ENCODE measurements at regions not wholly inside any gene's neighbourhood (a gene's known extent, or its start where the extent isn't known, plus 50 kb on each side); places are given as distances from the start of the nearest gene placed in this dataset.

DNA sequence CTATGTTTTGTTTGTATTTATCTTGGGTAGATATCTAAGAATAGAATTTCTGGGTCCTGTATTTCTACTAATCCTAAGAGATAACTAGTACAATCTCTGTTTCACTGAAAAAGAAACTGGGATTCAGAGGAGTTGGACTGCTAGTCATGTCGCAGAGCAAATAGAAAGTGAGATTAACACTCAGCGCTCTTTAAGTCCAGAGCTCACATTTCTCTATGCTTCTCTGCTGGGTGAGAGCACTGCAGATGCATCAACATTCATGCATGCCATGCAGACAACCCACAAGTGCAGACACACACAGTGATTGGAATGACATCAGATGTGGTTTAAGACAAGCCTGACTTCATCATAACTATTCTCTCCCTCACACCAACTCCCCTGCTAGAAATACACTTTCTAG is 563.8 kb downstream of the TDRD15 start:
- DNase-seq (ENCODE audit: low read depth, low spot score): no peak

GRCh38 chr2:21690005-21690404 is 566.2 kb downstream of the TDRD15 start:
- DNase-seq (ENCODE audit: low read depth, low spot score): no peak

DNA sequence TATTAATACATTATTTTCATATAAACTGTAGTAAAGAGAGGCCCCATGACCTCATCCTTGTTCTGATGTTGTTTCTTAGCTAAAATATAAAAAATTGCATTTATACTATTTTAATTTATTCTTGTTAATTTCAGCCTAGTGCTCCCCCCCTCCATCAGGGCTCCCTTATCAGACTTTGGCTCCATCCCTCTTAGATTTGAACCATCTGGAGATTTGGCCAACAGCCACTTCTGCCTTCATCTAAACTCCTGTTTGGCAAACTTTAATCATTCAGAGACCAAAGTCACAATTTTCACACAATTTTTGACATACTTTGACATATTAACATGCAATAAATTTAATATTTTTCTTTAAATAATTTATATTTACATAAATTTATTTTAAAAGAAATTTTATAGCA is 569.3 kb downstream of the TDRD15 start:
- DNase-seq (ENCODE audit: low read depth, low spot score): no peak

GRCh38 chr2:21694079-21694878 is 570.5 kb downstream of the TDRD15 start:
- DNase-seq (ENCODE audit: low read depth, low spot score): no peak

GRCh38 chr2:21696900-21697299 is 573.1 kb downstream of the TDRD15 start:
- DNase-seq (ENCODE audit: low read depth, low spot score): no peak

DNA sequence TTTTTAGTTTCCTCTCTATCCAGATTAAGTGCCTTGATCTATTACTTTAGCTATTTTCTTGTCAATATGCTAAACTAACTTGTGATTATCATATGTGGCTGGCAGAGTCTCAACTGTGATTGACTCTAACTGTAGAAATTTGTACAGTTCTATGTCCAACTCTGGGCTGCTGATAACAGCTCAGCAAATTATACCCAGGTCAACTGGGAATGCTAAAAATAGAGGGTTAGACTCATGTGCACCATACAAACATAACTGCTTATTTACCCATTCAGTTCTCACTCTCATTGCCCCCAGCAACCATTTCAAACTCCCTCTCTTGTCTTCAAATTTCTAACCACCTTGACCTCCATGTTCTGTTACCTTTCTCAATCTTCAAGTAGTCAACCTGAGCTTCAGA is 576.9 kb downstream of the TDRD15 start:
- DNase-seq (ENCODE audit: low read depth, low spot score): no peak

- DNase-seq (ENCODE audit: low read depth, low spot score): no peak
These were observed 586.3 kb downstream of the TDRD15 start for GRCh38 chr2:21710031-21710430.

DNA sequence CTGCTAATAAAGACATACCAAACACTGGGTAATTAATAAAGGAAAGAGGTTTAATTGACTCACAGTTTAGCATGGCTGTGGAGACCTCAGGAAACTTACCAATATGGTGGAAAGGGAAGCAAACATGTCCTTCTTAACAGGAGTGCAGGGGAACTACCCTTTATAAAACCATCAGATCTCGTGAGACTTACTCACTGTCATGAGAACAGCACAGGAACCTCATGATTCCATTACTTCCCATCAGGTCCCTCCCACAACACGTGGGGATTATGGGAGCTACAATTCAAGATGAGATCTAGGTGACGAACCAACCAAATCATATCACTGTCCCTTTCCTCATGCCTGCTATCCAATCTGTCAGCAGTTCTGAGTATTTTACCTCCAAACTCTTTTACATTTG is 586.7 kb downstream of the TDRD15 start:
- no peak for DNase-seq (ENCODE audit: low read depth, low spot score)

DNA sequence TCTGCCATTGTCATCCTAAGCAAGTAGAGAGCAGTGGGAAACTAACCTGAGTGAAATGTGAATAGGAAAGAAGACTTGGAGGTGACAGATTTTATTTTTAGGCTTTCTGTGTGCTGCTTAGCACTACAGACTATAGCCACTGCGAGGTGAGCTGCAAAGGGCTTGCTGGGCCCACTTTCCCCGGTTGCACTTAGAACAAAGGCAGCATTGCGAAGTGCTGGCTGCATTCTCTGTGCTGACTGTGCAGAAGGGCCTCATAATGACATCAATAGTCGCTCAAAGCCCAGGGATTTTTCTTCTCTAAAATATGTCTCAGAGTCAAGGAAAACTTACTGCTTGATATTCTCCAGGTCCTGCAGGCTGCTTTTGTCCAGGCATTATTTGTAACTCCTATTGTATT is 592.1 kb downstream of the TDRD15 start:
- DNase-seq (ENCODE audit: low read depth, low spot score): no peak

DNA sequence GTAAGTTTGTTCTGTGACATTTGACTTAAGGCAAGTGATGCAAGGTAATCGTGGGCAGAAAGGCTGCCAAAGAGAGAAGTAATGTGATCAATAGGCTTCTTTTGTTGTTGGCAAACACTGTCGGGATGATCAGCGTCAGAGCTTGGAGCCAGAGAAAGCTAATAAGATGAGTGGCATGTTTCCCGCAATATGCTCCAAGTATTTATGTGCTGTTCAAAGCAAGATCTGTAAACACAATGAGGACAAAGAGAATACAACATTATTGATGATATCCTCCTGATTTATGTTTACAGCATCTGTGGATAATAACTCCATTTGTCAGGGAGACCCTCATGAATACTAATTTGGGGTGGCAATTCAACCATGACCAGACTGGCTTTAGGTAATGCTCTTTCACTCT is 603.3 kb downstream of the TDRD15 start:
- DNase-seq (ENCODE audit: low read depth, low spot score): no peak

- no peak for DNase-seq (ENCODE audit: low read depth, low spot score)
These were observed 604.4 kb downstream of the TDRD15 start for GRCh38 chr2:21728133-21728532.

DNA sequence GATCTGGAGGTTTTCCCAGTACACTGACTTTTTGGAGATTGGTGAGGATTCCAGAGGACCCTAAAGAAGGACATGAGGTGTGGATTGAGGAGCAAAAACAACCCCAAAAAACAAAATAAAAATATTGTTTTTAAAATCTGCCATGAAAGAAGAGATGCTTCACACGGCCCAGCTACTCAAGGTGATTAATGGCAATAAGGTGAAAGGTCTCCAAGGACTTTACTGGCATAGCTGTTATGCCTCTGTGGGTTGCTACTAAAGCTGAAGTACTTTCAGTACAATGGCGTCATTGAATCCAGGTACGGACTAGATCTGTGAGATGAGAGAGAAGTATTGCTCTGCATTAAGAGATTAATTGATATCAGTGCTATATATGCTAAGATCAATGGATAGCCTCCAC is 606.4 kb downstream of the TDRD15 start:
- no peak for DNase-seq (ENCODE audit: low read depth, low spot score)

DNA sequence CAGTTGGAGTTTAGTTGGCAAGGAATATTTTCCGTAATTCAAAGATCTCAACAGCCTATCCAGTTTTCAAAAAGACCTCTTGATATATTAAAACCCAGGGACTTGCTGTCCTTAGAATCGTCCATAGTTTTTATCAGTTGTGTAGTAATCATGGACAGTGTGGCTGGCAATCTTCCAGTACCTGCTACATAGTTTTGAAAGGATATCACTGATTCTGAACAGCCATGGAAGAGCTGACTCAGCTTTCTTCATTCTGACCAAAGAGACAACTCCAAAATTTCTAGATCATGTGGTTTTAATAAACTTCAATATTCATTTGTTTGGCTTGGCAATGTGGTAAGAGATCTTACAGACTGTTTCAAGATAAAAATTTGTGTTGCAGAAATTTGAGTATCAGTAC is 616.7 kb downstream of the TDRD15 start:
- DNase-seq (ENCODE audit: low read depth, low spot score): no peak

DNA sequence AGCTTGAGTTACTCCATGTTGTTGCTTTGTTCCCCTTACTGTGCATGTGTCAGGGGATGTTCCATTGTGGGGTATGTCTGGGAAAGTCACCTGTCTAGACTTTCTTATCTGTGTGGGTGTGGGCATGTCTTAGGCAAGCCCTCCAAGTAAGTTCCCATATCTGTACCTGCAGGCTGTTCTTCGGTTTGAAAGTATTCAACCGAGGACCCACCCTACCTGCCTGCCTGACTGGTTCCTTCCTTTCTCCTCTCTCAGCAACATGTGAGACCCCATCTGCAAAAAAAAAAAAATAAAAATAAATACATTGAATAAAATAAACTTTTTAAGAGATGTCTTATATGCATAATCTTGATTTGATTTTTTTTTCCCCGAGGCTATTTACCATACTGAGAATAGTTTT is 622.7 kb downstream of the TDRD15 start:
- no peak for DNase-seq (ENCODE audit: low read depth, low spot score)

DNA sequence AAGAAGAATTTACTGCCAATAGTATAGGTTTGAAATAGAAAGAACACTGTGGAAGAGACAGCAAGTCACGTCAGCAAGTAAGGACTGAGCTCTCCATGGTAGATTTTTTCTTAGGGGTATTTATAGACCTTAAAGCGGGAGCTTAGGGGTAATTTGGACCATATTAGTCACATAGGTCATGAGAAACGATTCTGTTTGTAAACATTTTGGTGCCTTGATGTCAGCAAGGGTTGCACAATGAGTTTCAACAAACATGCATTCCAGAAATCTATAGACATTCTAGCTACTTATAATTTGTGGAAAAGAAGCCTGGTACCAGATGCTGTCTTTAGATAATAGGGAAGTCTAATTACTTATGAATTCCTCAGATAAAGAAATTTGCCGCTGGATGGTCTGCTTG is 624.7 kb downstream of the TDRD15 start:
- no peak for DNase-seq (ENCODE audit: low read depth, low spot score)

GRCh38 chr2:21754164-21754788 is 630.5 kb downstream of the TDRD15 start:
- DNase-seq (ENCODE audit: low read depth, low spot score): no peak

DNA sequence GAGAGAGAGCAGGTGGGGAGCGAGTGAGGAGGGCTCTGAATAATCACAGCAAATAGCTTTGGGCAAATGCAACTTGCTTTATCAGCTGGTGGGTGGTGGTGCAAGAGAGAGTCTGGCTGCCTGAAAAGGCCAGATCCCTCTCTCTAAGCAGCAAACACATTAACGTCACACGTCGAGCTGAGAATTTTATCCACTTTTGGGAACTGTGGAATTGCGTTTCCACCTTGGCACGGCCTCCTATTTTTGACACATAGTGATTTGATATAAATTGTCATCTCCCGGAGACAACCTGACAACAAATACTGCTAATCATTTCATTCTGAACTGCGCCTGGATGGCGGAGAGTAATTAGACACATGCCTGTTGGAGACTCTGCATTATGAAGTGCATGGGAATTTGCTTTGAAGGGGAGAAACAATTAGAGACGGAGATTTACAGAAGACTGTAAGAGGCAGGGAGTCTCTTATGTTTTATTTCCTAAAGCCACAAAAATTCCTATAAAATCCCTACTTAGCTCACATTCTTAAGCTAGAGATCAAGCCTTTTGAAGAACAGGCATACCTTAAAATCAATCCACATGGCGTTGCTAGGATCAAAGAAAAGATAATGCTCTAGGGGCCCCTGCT is 634.1 kb downstream of the TDRD15 start:
- DNase-seq (ENCODE audit: low read depth, low spot score): no peak

DNA sequence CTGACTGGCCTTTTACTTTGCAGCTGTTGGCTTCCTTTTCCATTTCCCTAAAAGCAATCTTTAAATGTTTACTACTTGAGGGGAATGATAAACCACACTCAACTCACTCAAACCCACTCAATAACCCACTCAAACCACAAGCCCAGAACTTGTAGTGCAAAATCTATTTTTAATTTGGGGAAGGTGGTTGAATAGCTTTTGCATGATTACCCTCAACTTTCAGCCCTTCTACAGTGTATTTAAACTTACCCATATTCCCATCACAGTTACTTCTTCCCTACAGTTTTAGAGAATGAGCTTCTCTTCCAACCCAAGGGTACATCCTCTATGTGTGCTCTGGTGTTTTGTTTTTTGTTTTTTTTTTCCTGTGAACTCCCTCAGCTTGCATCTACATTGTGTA is 636.1 kb downstream of the TDRD15 start:
- no peak for DNase-seq (ENCODE audit: low read depth, low spot score)

- DNase-seq (ENCODE audit: low read depth, low spot score): no peak
These were observed 637.6 kb downstream of the TDRD15 start for GRCh38 chr2:21761361-21761760.

DNA sequence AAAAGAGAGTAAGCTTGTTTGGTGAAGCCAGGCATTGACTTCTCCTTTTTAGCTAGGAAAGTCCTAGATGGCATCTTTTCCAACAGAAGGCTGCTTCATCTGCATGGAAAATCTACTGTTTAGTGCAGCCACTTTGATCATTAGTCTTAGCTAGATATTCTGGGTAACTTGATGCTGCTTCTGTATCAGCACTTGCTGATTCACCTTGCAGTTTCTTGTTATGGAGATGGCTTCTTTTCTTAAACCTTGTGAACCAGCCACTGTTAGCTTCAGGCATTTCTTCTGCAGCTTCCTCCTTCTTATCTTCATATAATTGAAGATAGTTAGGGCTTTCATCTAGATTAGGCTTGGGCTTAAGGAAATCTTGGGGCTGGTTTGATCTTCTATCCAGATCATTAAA is 639.7 kb downstream of the TDRD15 start:
- no peak for DNase-seq (ENCODE audit: low read depth, low spot score)

- no peak for DNase-seq (ENCODE audit: low read depth, low spot score)
These were observed 647.0 kb downstream of the TDRD15 start for GRCh38 chr2:21770787-21771186.

DNA sequence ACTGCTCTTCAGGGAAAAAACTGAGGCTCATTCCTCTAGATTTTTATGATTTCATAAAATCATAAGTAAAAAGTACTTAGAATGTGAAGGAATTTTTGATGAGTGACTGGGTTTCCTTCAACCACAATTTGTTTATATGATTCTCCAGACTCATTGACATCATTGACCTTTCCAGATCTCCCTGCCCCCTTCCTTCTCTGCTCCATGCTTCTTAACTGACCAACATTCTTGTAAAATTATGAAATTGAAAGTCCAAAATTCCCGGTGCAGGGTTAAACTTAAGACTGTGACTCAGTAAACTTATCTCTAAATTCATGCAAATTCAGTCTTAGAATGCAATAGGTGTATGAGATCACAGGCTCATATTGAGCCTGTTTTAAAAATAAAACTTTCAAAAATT is 648.9 kb downstream of the TDRD15 start:
- DNase-seq (ENCODE audit: low read depth, low spot score): no peak

- no peak for DNase-seq (ENCODE audit: low read depth, low spot score)
These were observed 649.4 kb downstream of the TDRD15 start for GRCh38 chr2:21773168-21773567.

All from pulmonary artery endothelial cell (primary cell).